ENCODE measurements at regions not wholly inside any gene's neighbourhood (a gene's known extent, or its start where the extent isn't known, plus 50 kb on each side); places are given as distances from the start of the nearest gene placed in this dataset.
A peak's percentile ranks its signal among the peaks of the same experiment; 100 is the strongest.

DNA sequence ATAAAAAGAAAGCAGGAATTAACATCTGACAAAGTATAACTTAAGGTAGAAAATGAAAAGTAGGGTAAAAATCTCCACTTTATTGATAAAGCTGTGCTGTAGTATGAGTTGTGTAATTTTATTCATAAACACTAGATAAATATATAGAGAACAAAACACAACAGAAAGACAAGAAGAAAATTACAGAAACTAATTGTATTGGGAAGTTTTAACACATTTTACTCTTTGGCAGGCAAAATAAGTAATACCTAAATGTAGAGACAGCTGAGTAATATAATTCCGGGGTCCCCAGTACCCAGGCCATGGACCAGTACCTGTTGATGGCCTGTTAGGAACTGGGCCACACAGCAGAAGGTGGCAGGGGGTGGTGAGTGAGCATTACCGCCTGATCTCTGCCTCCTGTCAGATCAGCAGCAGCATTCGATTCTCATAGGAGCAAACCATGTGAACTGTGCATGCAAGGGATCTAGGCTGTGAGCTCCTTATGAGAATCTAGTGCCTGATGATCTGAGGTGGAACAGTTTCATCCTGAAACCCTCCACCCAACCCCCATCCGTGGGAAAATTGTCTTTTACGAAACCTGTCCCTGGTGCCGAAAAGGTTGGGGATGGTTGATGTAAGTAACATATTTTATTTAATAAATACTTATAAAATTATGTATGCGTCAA lies 84.4 kb upstream of the ETV6 start:
- DNase-seq (ENCODE audit: low read depth in 4 of 4, low spot score in 1 of 4): no peak

GRCh38 chr12:11565752-11566151 lies 83.7 kb upstream of the ETV6 start:
- DNase-seq (ENCODE audit: low read depth in 4 of 4, low spot score in 1 of 4): no peak

- DNase-seq (ENCODE audit: low read depth in 4 of 4, low spot score in 1 of 4): no peak
Observed at GRCh38 chr12:11568155-11568761, 81.2 kb upstream of the ETV6 start.

DNA sequence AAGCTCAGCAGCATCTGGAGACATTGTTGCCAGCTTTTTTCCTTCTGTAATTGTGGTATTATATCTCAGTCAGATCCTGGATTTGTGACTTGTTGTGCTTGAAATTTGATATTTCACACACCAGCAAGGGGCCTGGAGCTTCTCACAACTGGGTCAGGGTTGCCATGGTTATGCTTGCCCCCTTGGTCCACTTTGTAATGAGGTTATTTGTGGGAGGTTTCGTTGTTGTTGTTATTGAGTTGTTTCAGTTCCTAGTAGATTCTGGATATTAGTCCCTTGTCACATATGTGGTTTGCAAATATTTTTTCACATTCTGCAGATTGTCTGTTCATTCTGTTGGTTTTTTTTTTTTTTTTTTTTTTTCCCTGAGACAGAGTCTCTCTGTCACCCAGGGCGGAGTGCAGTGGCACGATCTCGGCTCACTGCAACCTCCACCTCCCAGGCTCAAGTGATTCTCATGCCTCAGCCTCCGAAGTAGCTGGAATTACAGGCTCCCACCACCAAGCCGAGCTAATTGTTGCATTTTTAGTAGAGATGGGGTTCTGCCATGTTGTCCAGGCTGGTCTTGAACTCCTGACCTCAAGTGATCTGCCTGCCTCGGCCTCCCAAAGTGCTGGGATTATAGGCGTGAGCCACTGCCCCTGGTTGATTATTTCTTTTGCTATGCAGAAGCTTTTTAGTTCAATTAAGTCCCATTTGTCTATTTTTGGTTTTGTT lies 80.6 kb upstream of the ETV6 start:
- no peak for DNase-seq (ENCODE audit: low read depth in 4 of 4, low spot score in 1 of 4)

DNA sequence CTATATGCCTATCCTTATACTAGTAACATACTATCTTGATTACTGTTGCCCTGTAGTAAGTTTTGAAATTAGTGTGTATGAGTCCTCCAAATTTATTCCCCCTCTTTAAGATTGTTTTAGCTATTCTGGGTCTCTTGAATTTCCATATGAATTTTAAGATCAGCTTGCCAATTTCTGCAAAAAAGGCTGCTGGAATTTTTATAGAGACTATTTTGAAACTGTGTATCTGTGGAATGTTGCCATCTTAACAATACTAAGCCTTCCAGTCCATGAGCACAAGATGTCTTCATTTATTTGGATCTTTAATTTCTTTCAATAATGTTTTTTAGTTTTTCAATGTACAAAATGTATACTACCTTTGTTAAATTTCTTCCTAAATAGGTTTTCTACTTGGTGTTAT lies 79.8 kb upstream of the ETV6 start:
- DNase-seq (ENCODE audit: low read depth in 4 of 4, low spot score in 1 of 4): no peak

DNA sequence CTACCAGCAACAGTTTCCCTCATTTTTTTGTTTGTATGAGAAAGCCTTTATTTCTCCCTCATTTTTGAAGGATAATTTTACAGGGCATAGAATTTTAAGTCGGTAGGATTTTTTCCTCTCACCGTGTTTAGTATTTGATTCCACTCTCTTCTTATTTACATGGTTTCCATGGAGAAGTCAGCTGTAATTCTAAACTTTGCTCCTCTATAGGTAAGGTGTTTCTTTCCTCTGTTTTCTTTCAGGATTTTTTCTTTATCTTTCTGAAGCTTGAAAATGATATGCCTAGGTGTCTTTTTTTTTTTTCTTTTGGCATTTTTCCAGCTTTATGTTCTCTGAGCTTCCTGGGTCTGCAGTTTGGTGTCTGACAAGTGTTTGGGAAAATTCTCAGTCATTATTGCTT lies 75.6 kb upstream of the ETV6 start:
- no peak for DNase-seq (ENCODE audit: low read depth in 4 of 4, low spot score in 1 of 4)

GRCh38 chr12:11576104-11576503 lies 73.4 kb upstream of the ETV6 start:
- peak in 1 of 4 experiments; percentile 27 for DNase-seq (ENCODE audit: low read depth in 4 of 4, low spot score in 1 of 4)

DNA sequence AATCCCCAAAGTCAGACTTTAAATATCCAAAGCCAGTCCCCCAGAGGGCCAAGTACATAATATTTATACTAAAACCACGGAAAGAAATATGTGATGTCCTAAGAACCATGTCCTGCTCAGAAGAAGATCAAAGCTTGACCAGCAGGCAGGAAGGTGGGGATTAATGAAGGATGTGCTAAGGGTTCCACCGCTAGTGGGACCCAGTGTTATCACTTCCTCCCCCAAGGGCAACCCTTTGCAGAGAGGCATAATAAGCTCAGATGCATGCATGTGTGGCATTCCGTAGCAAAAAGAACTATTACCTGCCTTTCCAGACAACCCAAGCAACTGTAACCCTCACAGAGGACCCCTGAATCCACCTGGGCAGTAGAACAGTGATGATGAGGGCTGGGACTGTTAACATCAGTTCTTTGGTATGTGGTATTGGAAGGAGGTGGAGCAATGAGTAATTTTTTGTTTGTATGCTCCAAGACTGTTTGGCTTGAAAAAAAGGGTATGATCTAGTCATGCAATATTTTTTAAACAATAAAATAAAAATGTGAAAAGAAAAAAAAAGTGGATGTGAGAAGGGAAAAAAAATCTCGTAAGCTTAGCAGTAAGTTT lies 71.7 kb upstream of the ETV6 start:
- DNase-seq (ENCODE audit: low read depth in 4 of 4, low spot score in 1 of 4): no peak

DNA sequence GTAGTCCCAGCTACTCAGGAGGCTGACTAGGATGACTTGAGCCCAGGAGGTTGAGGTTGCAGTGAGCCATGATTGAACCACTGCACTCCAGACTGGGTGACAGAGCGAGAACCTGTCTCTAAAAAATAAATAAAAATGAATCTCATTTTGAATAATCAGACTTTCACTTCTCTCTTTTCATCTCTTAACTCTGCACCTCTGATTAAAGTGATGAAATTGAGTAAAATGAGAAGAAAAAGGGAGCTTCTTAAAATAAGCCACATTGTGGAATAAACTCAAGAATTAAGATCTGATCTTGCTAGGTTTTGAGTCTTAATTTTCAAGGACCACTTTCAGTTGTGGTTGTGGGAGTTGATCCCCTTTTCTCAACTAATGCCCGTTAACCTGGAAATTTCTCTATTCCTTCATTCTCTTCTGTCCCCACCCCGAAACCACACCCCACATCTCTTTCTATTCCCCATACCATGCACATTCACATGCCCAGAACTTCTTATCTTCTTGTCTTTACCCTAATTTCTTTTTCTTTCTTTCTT lies 70.9 kb upstream of the ETV6 start:
- no peak for DNase-seq (ENCODE audit: low read depth in 4 of 4, low spot score in 1 of 4)

- no peak for DNase-seq (ENCODE audit: low read depth in 4 of 4, low spot score in 1 of 4)
Observed at GRCh38 chr12:11580125-11580751, 69.2 kb upstream of the ETV6 start.

DNA sequence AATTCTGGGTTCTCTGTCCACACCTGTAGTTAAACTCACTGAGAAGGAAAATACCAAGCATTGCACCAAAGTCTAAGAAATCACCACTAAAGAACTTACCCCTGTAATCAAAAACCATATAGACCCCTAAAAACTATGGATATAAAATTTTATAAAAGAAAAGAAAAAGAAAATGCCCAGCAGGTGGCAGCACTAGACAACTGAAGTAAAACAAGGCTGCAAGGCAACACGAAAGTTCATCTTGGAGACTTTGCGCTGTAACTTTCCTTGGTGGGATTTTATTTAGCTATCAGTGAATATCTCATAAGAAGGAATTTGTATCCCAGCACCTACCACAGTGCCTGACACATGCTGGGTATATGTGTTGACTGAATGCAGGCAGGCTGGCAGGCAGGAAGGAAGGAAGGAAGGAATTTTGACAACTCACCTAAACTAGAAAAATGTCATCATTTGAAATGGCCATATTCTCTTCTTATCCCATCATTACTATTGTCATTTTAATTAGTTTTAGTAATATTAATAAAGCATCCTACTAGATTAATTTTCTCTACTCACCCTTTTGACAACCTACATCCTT lies 68.2 kb upstream of the ETV6 start:
- peak; percentile 42 to 73 (median 58) for DNase-seq (ENCODE audit: low read depth in 4 of 4, low spot score in 1 of 4)

DNA sequence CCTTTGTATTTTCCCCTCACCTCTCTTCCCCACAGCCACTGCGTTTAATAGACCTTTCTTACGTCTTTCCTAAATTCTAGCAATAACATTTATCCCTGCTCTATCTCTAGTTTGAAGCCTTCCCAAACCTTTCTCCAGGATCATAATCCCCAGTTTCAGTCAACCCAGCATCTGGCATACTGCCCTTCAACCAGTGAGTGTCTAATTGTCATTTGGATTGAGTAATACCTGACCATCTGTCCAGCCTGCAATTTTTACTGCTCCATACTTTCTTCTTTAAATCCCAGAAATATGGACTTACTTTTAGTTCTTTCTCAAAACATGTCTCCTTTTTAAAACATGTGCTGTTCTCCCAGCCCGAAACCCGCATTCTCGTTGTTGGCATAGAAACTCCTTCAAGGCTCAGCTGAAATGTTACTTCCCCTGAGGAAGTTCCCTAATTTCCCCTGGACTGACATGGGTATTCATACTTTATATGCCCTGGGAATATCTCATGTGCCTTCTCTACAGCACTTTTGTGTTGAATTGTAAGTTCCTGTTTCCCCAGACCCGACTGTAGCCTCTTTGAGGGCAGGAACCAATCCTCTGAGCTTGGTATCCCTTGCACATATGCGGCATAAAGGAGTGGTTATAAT lies 65.1 kb upstream of the ETV6 start:
- no peak for DNase-seq (ENCODE audit: low read depth in 4 of 4, low spot score in 1 of 4)

DNA sequence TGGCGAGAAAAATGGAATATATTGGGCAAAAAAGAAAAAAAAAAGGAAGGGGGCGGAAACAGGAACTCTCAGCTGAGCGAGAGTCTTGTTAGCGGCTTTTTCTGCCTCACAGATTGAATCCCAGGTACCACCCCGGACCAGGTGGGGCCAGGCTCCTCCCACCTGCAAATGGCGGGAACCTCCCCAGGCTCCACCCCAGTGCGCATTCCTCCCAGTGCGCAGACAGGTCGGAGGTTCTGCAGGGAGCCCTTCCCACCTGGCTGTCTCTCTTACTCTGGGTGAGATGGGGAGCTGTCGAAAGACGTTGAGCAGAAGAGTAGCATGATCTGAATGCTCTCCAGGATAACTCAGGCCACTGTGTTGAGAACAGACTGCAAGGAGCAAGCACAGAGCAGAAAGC lies 57.0 kb upstream of the ETV6 start:
- no peak for DNase-seq (ENCODE audit: low read depth in 4 of 4, low spot score in 1 of 4)

DNA sequence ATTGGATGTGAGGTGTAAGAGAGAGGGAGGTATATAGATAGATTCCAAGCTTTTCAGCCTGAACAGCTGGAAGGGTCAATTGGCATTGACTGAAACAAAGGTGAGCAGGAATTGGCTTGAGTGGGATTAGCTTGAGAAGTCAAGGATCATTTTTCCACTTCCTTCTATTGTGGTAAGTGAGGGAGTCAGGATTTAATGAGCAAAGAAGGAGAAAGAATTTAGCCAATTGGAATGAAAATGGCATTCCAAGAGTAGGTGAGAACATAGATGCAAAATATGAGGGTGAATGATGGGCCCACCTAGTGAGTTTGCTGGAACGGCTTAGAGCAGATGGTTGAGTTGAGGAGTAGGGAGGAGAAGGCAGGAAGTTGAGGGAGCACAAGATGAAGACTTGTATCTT lies 56.5 kb upstream of the ETV6 start:
- no peak for DNase-seq (ENCODE audit: low read depth in 4 of 4, low spot score in 1 of 4)

DNA sequence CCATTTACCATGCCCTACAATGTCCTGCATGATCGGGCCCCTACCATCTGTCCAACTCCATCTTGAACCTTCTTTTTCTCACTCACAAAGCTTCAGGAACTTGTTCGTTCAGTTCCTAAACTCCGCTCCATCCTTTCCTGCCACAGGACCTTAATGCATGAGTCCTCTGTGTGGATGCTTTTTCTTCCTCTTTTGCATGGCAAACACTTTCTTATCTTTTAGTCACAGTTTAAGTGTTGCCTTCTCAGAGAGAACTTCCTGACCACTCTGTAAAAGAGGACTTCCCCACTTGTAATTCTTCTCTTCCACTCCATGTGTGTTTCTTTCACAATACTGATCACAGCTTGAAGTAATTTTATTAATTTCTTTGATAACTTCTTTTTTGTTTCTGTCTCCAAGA lies 54.4 kb upstream of the ETV6 start:
- DNase-seq (ENCODE audit: low read depth in 4 of 4, low spot score in 1 of 4): no peak

GRCh38 chr12:11596141-11596540 lies 53.3 kb upstream of the ETV6 start:
- DNase-seq (ENCODE audit: low read depth in 4 of 4, low spot score in 1 of 4): no peak

DNA sequence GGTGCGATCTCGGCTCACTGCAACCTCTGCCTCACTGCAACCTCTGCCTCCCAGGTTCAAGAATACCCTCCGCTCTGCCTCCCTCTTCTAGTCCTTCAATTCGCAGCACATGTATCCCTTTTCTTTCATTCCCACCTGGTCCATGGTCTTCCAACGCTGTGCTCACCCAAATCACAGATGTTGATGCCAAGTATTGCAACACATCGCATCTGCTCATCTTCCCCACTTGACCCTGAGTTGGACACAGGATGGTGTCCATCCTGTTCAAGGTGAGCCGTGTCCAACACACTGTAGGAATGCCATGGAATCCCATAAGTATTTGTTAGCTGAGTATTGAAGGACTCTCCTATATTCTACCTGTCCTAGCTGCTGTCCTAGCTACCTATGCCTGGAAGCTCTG lies 50.6 kb upstream of the ETV6 start:
- DNase-seq (ENCODE audit: low read depth in 4 of 4, low spot score in 1 of 4): no peak
